Pancreas (tissue), 10 donors: ENCODE measurements at regions not wholly inside any gene's neighbourhood (a gene's known extent, or its start where the extent isn't known, plus 50 kb on each side); places are given as distances from the start of the nearest gene placed in this dataset.

Experiments used
- ATAC-seq, 4 donors: fragments of 200-7000 bp; cut with Tn5 transposase; one replicate each; pipeline versions ENCODE4 v1.8.0 to v1.9.1; 2020; ENCODE audit warnings: mild to moderate bottlenecking in 4 of 4, moderate library complexity in 4 of 4
- DNase-seq, 6 donors: peaks; one replicate each; pipeline ENCODE4 v3.0.0-alpha.2; 2020
- FAIRE-seq: peaks from 2 replicates; lab custom pipeline; 2012; peaks lifted over from hg19 to GRCh38; lab: Jason Lieb, UNC
- H3K27ac ChIP-seq, 4 donors: fragments of 200-600 bp; sonication (generic); 1 replicate in 3 of 4; 2 replicates in 1 of 4; pipeline versions ENCODE4 v1.5.0 to v1.8.0; 2020
- H3K27me3 ChIP-seq, 4 donors: fragments of 200-600 bp; one replicate each; pipeline ENCODE4 v1.8.0; 2021
- H3K36me3 ChIP-seq, 3 donors: fragments of 200-600 bp; sonication (generic) in 1 of 3; one replicate each; pipeline versions ENCODE4 v1.5.0 to v1.8.0; 2020 to 2021
- H3K4me1 ChIP-seq, 3 donors: fragments of 200-600 bp; one replicate each; pipeline ENCODE4 v1.8.0; 2021
- H3K4me3 ChIP-seq, 4 donors: fragments of 200-600 bp; sonication (generic) in 2 of 4; one replicate each; pipeline versions ENCODE4 v1.5.0 to v1.8.0; 2020 to 2021
- H3K9me3 ChIP-seq, 4 donors: fragments of 200-600 bp; one replicate each; pipeline ENCODE4 v1.8.0; 2021
- WGBS, 2 donors: extraction: QIAGEN DNeasy Blood & Tissue Kit; methylation state at CpG; one replicate each; pipeline ENCODE4 v1.1.7; 2013; 5-methylcytosine and 5-hydroxymethylcytosine counted together
- intact Hi-C, 3 donors: fragments of 100-400 bp; cut with DNase I; formaldehyde crosslinking; loops; one replicate each; pipeline versions ENCODE4 v1.11.1 to v1.14.2; 2022
- TF ChIP-seq, protein P1 (sequence below), 4 donors: fragments of 200-600 bp; sonication (generic) in 3 of 4; IDR thresholded peaks; one replicate each; pipeline versions ENCODE4 v1.5.0 to v1.8.0; 2021; ENCODE audit warnings: antibody characterized with exemption in 4 of 4
- donor health status: healthy with polysubstance abuse.
- donor health status: DM: no; HTN: no; CAD: no; lungs with moderate emphysema.
- donor health status: DM: no; HTN: no; CAD: no.
- donor health status: control.
- donor health status: control.
- donor health status: Bipolar disorder and iron deficiency.
- donor health status: DM: yes; HTN: yes; CAD: no.
- donor health status: DM: no; HTN: no; CAD: no.
- donor health status: DM: no; HTN: no; CAD: no.
- donor health status: DM: yes; HTN: yes; CAD: no.

- intact Hi-C loops, result no loop called here
- Histone ChIP-seq H3K27ac (no peak overlapping the region), H3K4me1 (no peaks in the 10 kb centered on the region), H3K9me3 (no peaks in the 10 kb centered on the region), H3K4me3 (no peak overlapping the region), H3K36me3 (no peaks in the 10 kb centered on the region), H3K27me3 (peaks cover 0 to 4% (median 0%) of the 10 kb centered on the region in 4 donors)
- 44 to 60% methylated on average over 2 of the region's 2 CpGs for WGBS, 2 donors
- FAIRE-seq, result no peak
- TF ChIP-seq, protein P1, sequence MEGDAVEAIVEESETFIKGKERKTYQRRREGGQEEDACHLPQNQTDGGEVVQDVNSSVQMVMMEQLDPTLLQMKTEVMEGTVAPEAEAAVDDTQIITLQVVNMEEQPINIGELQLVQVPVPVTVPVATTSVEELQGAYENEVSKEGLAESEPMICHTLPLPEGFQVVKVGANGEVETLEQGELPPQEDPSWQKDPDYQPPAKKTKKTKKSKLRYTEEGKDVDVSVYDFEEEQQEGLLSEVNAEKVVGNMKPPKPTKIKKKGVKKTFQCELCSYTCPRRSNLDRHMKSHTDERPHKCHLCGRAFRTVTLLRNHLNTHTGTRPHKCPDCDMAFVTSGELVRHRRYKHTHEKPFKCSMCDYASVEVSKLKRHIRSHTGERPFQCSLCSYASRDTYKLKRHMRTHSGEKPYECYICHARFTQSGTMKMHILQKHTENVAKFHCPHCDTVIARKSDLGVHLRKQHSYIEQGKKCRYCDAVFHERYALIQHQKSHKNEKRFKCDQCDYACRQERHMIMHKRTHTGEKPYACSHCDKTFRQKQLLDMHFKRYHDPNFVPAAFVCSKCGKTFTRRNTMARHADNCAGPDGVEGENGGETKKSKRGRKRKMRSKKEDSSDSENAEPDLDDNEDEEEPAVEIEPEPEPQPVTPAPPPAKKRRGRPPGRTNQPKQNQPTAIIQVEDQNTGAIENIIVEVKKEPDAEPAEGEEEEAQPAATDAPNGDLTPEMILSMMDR (IDR thresholded peaks at IDR 0.05), result no peak
- no peak for ATAC-seq
- DNase-seq, result no peak
Measured at GRCh38 chr4:64479338-64479737, 70.1 kb upstream of the TECRL start.

DNA sequence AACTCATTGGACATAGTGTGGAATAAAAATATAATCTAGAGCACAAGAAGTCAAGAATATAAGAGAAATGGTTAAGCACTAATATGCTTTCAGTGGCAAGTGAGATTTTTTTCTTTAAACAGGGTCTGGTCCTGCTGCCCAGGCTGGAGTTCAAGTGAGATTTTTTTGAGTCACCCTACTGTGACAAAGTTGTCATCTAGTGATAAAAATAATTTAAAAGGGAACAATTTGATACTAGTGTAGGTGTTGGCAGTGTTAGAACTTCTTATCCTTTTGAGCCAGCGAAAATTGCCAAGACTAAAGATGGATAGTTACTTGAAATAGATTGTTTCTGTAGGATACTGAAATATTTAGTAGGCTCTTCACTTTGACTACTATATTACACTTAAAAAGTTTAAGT, 67.9 kb upstream of the TECRL start:
- Histone ChIP-seq H3K9me3 (no peaks in the 10 kb centered on the region), H3K4me1 (no peaks in the 10 kb centered on the region), H3K27me3 (peaks cover 0 to 4% (median 0%) of the 10 kb centered on the region in 4 donors), H3K36me3 (no peaks in the 10 kb centered on the region), H3K27ac (no peak overlapping the region), H3K4me3 (no peak overlapping the region)
- TF ChIP-seq, protein P1 (IDR thresholded peaks at IDR 0.05), result no peak
- WGBS, 2 donors, result 53 to 56% methylated on average over 1 of the region's 1 CpG
- FAIRE-seq, result no peak
- no peak for ATAC-seq
- no peak for DNase-seq
- intact Hi-C loops, result no loop called here

DNA sequence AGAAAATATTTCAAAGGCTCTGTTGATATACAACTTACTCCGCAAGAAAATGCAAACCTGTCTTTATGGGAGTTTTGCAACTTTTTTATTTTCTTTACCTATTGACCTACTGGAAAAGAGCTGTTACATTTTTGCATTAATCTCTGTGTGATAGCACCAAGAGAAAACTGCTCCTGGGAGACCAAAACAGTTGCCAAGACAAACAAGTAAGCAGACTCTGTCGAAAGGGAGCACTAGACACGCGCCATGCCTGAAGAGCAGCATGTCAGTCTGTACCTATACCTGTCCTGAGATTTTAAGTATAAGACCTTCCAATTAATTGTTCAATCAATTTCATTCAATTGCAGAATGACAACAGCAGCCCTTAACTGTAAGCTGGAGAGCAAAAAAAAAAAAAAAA, 56.0 kb upstream of the TECRL start:
- ATAC-seq (no peak), FAIRE-seq (no peak), DNase-seq (no peak)
- H3K27ac ChIP-seq, result no peak overlapping the region
- H3K9me3 ChIP-seq, result no peaks in the 10 kb centered on the region
- 15 to 18% methylated on average over 4 of the region's 4 CpGs for WGBS, 2 donors
- H3K4me1 ChIP-seq, result no peaks in the 10 kb centered on the region
- no peak overlapping the region for H3K4me3 ChIP-seq
- TF ChIP-seq, protein P1 (IDR thresholded peaks at IDR 0.05), result no peak
- H3K36me3 ChIP-seq, result no peaks in the 10 kb centered on the region
- no peaks in the 10 kb centered on the region for H3K27me3 ChIP-seq
- intact Hi-C loops, result no loop called here

GRCh38 chr4:64464581-64464980, 55.3 kb upstream of the TECRL start:
- Histone ChIP-seq H3K4me3 (no peak overlapping the region), H3K4me1 (no peaks in the 10 kb centered on the region), H3K9me3 (no peaks in the 10 kb centered on the region), H3K36me3 (no peaks in the 10 kb centered on the region), H3K27me3 (no peaks in the 10 kb centered on the region), H3K27ac (no peak overlapping the region)
- intact Hi-C loops, result no loop called here
- DNase-seq, result no peak
- TF ChIP-seq, protein P1 (IDR thresholded peaks at IDR 0.05), result no peak
- no peak for FAIRE-seq
- 62 to 76% methylated on average over 5 of the region's 5 CpGs for WGBS, 2 donors
- no peak for ATAC-seq
